GM19238 (cell line): ENCODE measurements at regions not wholly inside any gene's neighbourhood (a gene's known extent, or its start where the extent isn't known, plus 50 kb on each side); places are given as distances from the start of the nearest gene placed in this dataset.

Experiments used
- DNase-seq: peaks from one replicate; pipeline ENCODE4 v3.0.0; 2011; ENCODE audit warnings: low spot score; ENCODE audit not compliant: insufficient read length

DNA sequence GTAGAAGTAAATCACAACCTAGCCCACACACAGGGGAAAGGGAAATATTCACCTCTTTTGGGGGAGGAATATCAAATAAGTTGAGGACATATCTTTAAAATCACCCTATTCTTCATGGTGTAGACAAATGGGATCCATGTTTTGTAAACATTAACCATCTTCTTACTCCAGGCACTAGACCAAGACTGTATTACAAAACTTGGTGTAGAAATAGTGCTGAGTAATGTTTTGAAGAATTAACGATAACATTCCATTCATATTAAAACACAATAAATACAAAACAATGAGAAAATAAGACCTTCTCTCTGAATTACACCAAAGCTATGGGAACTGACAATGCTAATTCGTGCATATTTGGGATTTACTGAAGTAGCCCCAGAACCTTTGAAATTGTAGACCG, 633.6 kb downstream of the BCL11B start:
- no peak for DNase-seq

DNA sequence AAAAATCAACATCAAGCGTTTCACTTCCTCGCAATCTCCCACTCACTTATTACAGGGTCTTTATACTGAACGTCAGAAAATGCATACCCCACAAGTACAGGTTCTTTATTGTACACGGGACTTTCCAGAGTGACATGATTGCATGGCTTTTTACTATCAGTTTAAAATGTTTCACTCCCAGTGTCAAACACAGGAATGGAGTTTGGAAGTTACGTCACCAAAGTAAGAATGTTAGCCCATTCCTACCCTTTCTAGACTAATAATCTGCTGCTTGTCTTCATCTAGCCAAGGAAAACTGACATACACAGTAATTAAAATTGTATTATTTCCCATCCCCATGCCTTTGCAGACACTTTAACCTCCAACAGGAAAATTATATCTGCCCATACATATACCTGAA, 624.2 kb downstream of the BCL11B start:
- no peak for DNase-seq

DNA sequence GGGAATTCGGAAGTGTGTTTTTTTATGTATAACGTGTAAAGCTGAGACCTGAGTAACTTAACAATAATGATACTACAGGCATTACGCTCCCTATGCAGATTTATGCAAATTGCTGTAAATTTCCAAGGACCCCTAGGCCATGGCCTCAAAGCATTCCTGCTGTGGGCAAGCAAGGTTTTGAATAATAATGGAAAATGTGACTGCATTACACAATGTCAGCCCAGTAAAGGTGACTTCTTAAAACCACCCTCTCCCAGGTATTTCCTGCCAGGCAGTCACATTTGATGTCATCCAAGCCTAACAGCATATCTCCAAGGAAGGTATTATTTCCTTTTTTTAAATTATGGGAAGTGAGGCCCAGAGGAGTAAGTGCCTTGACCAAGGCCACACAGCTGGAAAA, 621.0 kb downstream of the BCL11B start:
- DNase-seq = no peak

DNA sequence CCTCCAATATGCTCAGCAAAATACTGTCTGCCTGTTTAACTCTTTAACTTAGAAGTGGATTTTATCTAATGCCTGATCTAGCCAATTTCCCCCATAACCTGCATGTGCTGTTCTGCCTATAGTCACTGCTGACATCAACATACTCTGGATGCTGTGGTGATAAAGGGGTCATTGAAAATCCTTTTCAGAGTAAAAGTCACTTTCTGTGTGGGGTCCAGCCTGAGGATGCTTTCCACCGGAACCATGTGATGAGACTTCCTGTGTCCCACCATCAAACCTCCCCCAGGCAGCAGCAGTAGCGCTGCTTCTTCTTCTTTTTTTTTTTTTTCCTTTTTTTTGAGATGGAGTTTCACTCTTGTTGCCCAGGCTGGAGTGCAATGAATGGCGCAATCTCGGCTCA, 607.0 kb downstream of the BCL11B start:
- DNase-seq = no peak

DNA sequence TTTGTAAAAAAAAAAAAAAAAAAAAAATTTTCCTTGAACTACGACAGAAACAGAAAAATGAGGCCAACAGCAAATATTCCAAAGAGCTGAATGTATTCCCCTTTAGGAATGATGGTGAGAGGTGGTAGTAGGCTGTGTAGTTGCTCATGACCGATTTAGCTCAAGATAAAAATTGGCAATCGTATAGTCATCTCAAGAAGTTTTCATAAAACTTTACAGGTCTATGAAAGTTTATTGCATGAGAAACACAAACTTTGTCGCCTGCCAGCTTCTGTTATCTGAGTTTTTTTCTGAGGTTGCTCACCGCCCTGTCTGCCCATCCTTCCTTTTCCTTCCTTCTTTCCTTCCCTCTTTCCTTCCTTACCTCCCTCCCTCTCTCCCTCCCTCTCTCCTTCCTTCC, 605.5 kb downstream of the BCL11B start:
- DNase-seq = no peak

DNA sequence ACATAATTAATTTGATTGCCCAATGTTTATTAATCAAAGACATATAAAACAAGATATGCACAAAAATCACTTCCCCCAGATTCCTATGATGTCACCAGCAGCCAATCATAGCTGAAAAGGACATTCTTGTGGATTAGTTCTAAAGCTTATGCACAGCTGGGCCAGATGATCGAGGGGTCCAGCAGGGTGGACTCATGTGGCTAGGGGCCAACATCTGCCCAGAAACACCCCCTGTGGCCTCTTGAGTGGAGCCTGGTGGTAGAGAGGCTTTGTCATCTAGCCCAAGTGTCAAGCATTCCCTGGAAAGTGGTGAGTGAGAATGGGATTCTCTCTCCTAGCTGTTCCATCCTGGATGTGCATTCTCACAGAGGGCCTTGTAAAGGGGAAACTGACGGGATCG, 590.0 kb downstream of the BCL11B start:
- DNase-seq = no peak

DNA sequence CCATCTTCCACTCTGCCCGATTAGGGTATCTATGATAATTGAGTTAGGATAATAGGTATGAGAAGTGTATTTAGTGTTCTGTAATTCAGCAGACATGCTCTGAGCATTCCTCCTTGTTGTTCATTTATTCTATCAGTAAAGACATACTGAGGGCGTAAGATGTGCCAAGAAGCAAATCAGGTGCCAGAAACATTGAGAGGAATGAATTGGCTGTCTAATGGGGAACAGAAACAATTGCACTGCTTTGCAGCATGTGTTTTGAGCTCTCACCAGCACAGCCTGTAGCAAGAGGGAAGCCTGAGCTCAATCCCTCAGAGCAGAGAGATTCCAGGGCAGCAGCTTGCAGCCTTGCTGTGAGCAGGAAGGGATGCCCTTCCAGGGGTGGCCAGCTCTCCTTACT, 589.3 kb downstream of the BCL11B start:
- DNase-seq = no peak

DNA sequence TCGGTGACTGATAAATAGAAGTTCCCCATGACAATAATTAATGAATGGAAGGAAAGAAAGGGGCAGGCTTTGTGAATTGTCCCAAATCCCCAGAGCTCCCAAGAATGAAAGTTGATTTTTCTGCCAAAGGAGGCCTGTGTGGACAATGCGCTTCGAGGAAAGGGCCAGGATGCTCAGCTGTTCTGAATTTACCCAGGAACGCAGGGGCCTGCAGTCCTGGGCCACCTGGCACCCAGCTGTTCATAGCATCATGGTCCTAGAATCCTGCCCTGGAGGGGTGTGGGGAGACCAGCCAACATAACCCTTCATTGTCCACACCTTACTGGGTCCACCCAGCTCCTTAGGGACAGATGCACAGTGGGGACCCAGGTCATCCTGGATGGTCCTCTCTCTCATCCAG, 587.5 kb downstream of the BCL11B start:
- no peak for DNase-seq

DNA sequence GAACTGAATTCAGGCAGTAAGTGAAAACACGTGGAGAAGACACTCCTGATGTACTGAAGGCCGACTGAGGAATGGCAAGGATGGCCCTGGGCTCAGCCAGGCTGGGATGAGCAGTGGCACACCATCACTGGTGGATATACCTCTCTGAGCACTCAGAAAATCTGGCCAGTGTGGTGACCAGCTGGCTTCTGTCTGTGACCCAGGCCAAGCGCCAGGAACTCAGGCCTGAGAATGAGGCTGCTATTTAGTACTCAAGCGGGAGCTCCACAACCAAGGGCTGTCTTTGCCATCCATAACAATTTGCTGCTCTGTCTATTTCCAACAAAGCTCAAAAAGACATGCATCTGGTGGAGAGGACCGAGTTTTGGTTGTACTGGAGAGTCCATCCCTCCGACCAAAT, 586.3 kb downstream of the BCL11B start:
- DNase-seq = no peak

DNA sequence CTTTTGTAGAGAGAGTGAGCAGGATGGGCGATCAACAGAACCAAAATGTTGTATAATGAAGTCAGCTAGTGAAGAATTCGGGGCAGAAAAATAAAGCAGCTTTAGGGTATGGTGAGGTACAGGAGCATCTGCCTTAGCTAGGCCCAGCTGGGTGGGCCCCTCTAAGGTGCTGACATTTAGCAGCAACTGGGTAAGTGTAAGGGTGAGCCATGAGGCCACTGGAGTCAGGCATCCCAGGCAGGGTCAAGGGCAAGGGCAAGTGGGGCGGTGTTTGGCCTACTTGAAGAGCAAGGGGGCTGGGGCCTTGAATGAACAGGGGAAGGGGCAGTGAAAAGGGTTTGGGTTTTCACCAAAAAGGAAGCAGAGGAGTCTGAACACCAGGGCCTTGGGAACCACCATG, 583.6 kb downstream of the BCL11B start:
- no peak for DNase-seq

DNA sequence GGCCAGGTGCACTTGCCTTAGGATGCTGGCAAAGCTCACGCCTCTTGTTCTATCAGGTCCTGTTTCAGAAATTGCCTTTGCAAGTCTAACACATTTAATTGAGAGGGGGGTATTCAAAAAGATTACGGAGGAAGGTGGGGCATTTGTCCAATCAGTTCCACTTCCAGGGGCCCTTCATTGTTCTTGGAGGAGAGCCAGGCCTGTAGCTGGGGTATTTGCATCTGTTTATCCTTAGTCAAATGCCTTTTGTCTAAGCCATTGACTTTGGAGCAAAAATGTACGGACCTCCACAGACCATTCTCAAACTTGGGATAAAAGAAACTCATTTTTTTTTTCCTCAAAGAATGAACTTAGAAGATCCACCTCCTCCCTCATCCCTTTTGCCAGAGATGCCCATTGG, 582.0 kb downstream of the BCL11B start:
- DNase-seq = no peak

DNA sequence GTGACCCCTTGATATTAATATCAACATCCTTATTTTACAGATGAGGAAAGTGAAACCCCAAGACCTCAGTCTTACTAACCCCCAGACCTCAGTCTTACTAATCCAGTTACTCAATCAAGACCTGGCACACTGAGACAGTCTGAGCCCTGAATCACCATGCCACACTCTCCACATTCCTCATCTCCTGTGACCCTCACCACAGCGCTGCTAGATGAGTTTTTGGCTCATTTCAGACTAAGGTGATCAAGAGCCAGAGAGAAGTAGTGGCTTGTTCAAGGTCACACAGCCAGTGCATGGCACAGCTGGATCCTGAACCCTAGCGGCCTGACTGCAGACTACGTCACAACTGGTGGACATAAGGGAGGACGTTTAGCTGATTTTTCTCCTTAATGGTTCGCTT, 579.2 kb downstream of the BCL11B start:
- no peak for DNase-seq

DNA sequence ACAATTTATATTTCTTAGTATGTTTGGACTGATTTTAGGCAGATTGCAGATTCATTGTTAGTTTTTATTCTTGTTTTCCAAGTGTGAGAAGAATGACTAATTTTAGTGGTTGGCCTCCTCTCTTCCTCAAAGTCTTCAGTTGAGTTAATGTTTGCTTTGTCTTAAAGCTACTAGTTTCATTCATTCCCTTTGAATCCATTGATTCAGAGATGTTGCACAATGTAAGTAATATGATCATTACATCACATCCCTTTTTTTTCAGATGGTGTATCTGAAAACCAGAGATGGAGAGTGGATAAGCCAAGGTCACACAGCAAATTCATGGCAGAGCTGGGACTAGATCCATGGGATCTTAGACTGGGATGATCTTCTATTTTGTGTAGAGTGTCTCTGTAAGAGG, 577.5 kb downstream of the BCL11B start:
- no peak for DNase-seq

DNA sequence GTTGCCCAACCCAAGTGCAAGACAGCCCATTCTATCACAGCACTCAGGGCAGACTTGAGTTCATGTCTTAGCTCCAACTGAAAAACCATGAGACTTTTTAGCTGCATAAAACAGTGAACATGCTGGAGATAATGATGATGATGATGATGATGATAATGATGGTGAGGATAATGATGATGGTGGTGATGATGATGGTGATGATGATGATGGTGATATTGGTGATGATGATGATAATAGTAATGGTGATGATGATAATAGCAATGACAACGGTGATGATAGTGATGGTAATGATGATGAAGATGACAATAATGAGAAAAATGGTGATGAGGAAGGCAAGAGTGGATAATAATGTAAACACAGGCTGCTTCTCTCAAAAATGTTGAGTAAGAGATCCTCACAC, 576.2 kb downstream of the BCL11B start:
- DNase-seq = no peak

DNA sequence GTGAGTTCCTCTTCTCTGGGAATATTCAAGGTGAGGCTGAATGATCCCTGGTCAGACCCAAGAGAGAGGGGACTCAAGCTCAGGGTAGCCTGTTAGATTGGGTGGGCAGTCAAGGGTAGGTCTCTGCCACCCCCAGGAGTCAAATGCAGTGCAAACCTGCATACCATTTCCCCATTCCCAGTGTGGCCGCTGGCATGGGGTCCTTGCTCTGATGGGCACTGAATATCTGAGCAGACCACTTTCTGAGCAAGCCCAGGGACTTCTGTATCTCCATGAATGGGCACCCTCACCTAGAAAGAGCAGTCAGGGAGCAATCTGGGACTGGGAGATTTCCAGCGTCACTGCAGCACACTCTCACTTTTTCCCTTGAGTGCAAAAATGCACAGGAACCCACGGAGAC, 573.7 kb downstream of the BCL11B start:
- no peak for DNase-seq

DNA sequence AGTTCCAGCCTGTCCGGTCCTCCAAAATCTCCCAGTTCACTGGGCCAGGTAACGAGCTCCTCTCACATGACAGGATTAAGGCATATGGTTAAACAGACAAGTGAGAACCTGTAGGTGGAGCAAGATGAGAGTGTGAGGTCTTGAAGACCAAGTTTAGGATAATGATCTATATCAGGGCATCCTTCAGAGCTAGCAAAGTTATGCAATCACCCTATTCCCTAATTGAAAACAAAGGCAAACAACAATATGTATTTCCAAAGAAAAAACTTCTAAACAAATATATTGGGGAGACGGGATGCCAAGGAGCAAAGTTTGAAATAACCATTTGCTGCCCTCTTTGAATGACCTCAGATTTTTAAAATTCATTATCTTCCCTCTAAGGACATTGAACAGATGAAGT, 571.2 kb downstream of the BCL11B start:
- DNase-seq = no peak

DNA sequence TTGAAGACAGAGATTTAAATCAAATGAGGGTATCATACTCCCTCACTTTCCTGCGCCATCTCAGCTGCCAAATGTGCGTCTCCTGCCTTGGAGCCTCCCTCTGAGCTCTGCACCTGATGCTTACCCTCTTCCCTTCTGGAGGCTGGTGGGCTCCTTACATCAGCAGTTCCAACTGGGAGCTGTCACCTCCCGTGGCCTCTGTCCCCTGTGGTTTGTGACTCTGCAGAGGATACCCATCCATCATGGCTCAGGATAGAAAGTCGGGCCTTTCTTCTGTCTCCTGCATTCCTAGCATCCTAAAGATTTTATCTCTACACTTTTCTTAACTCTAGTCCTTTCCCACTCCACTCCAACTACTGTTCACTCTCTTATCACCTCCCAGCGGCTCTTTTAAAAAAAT, 570.6 kb downstream of the BCL11B start:
- DNase-seq = no peak

DNA sequence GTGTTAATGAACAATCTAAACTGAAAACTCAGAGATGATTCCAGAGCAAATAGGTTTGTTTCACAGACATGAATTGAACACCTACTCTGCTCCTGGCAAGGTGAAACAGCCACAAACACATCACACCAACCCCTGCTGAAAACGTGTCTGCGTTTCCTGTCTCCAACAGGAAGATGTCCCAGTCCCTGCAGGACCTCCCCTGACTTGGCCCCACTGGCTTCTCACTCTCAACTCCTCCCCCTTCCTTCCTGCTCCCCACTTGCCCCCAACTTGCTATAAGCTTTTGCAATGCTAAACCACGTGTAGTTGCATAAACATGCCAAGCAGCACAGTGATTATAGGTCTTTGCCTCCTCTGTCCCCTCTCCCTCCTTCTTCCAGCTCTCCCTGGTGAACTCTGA, 567.6 kb downstream of the BCL11B start:
- no peak for DNase-seq

DNA sequence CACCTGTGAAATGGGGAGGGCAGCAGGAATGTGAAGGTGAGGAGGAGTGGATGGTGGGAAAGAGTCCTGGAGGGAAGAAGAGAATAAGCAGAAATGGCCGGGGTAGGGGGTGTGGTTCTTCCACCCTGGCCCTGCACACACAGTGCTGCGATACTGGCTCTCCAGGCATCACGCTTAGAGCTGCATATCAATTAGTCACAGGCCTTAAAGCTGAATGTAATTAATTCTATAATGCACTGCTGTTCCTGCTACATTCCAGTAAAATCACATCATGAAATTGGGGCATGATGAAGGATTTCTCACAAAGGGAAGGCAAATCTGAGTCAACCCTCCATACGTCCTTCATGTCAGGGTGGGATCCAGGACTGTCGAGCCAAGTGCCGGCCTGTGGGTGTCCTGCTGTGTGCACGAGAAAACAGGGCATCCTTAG, 566.1 kb downstream of the BCL11B start:
- no peak for DNase-seq

DNA sequence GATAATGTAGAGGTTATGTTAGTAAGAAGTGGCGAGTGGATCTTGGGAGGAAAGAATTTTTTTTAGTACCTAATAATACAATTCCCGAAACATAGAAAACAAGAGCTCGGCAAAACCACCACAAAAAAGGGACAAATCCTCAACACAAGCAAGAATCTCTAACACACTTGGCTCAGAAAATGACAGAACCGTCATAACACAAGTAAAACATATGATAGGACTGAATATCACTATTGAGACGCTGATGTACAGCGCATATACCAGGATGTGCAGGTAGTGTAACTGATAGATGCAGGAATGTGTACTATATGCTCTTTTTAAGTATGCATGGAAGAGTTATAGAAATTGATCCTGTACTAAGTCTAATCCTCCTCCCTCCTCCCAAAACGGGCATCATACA, 564.5 kb downstream of the BCL11B start:
- DNase-seq = no peak

DNA sequence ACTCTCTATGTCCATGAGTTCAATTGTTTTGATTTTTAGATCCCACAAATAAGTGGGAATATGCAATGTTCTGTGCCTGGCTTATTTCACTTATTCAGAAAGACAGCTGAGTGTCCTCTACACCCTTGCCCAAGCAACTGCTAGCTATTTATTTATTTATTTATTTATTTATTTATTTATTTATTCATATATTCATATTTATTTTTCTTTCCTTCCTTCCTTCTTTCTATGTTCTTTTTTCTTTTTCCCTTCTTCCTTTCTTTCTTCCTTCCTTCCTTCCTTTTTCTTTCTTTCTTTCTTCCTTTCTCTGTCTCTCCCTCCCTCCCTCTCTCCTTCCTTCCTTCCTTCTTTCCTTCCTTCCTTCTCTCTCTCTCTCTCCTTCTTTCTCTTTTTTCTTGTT, 563.4 kb downstream of the BCL11B start:
- no peak for DNase-seq

DNA sequence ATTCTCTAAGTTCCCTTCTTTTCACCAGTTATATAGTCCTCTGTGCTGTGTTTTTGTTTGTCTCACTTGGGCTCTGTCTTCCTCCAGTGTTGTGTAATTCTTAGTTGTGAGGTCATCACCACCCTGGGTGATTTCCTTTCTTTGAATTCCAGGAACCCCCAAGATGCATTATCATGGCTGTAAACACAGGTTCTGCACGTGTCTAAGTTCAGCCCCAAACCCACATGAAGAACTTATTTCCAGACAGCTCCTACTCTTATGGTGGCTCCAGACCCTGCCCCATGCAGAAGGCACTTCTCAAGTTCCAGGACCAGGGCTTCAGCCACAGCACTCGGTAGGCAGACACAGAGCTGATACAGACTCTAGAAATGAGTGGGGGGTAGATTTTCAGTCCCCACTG, 560.5 kb downstream of the BCL11B start:
- no peak for DNase-seq

DNA sequence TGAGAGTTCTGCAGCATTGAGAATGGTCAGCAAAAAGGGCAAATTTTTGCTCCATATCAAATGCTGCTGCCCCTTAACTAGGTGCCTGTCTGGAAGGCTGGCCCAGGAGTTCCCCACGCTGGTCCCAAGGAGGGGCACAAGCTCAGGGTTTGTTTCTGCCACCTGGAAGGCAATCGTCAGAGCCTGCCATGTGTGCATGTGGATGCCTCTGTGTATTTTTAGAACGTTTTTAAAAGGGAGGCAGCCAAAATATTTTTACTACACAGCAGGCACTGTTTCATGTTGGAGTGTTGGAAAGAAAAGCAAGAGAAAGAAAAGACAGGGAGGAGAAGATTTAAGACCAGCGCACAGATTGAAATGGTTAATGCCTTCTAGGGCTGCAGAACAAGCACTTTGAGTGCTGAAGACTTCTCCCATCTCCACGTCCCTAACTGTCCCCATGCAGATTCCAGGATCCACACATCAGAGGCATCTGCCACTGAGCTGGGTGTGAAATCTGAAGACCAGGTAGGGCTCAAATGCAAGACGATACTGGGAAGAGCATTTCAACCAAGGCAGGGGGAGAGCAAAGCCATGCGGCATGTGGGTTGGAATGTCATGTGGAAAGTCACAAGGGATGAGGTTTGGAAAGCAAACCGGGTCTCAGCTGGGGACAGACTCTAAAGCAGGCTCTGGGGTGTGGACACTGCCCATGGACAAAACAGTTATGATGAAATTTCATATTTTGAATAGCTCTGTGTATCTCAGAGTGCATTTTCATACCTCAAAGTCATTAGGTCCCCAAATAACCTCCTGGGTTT, 557.2 kb downstream of the BCL11B start:
- DNase-seq = no peak

DNA sequence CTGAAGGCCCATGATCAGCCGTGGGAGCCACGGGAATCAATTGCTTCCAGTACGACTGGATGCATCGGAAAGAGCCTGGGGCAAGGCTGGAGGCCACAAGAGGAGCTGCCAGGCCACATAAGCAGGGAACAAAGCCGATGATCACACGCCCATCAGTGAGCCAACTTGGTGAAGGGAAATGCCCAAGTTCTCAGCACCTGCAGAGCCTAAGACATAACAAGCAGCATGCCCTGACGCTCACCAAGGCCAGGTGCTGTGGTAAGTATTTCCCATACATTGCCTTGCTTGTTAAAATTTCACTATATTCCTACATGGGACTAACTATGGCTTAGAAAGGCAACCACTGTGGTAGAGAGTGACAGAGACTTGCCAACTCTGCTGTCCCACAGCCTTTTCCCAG, 555.9 kb downstream of the BCL11B start:
- DNase-seq = no peak
